Transverse colon (tissue), 4 donors: ENCODE measurements at regions not wholly inside any gene's neighbourhood (a gene's known extent, or its start where the extent isn't known, plus 50 kb on each side); places are given as distances from the start of the nearest gene placed in this dataset.
"Not testable (repeated sequence)": the region's sequence is repeated elsewhere in the genome, so short reads cannot be mapped to it uniquely, and the experiment has no call there.

Experiments used
- POLR2A ChIP-seq: fragments of 450-650 bp; IDR thresholded peaks from one replicate; pipeline ENCODE4 v1.6.1; 2016; ENCODE audit warnings: antibody characterized with exemption, mild to moderate bottlenecking, moderate library complexity
- POLR2AphosphoS5 ChIP-seq, 3 donors: sonication (generic); formaldehyde crosslinking; IDR thresholded peaks; one replicate each; pipeline ENCODE4 v1.6.1; 2016; ENCODE audit warnings: antibody characterized with exemption in 3 of 3
- TF ChIP-seq, protein P1 (sequence below), 5 experiments: fragments of 200-600 bp in 3 of 5; fragments of 450-650 bp in 2 of 5; sonication (generic) in 3 of 5; IDR thresholded peaks; 1 replicate in 2 of 5; 2 replicates in 3 of 5; pipeline ENCODE4 v1.5.1; 2016 to 2017; ENCODE audit warnings: antibody characterized with exemption in 5 of 5, inconsistent platforms in 3 of 5, mild to moderate bottlenecking in 2 of 5, moderate library complexity in 1 of 5

DNA sequence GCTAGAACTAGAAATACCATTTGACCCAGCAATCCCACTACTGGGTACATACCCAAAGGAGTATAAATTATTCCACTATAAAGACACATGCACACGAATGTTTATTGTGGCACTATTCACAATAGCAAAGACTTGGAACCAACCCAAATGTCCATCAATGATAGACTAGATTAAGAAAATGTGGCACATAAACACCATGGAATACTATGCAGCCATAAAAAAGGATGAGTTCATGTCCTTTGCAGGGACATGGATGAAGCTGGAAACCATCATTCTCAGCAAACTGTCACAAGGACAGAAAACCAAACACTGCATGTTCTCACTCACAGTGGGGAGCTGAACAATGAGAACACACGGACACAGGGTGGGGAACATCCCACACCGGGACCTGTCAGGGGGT lies 207.8 kb upstream of the CCDC196 start:
- not testable (repeated sequence) for TF ChIP-seq POLR2AphosphoS5 (IDR thresholded peaks at IDR 0.05); POLR2A
- TF ChIP-seq, protein P1, sequence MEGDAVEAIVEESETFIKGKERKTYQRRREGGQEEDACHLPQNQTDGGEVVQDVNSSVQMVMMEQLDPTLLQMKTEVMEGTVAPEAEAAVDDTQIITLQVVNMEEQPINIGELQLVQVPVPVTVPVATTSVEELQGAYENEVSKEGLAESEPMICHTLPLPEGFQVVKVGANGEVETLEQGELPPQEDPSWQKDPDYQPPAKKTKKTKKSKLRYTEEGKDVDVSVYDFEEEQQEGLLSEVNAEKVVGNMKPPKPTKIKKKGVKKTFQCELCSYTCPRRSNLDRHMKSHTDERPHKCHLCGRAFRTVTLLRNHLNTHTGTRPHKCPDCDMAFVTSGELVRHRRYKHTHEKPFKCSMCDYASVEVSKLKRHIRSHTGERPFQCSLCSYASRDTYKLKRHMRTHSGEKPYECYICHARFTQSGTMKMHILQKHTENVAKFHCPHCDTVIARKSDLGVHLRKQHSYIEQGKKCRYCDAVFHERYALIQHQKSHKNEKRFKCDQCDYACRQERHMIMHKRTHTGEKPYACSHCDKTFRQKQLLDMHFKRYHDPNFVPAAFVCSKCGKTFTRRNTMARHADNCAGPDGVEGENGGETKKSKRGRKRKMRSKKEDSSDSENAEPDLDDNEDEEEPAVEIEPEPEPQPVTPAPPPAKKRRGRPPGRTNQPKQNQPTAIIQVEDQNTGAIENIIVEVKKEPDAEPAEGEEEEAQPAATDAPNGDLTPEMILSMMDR (IDR thresholded peaks at IDR 0.05) = not testable (repeated sequence)
